Fibroblast of lung (primary cell): ENCODE measurements at regions not wholly inside any gene's neighbourhood (a gene's known extent, or its start where the extent isn't known, plus 50 kb on each side); places are given as distances from the start of the nearest gene placed in this dataset.

Source experiments
- DNase-seq, 2 donors: peaks; one replicate each; pipeline versions ENCODE4 v3.0.0 to v3.0.0-alpha.2; 2010; ENCODE audit warnings: low read depth in 2 of 2
- H2AFZ ChIP-seq: 2 replicates; pipeline ENCODE4 v1.5.1; 2012; ENCODE audit warnings: low read length, control low read depth, inconsistent platforms
- H3K27ac ChIP-seq: 2 replicates; pipeline ENCODE4 v1.5.1; 2011; ENCODE audit warnings: low read length, control low read depth; ENCODE audit not compliant: insufficient read depth
- H3K27me3 ChIP-seq: 2 replicates; pipeline ENCODE4 v1.5.1; 2011; ENCODE audit warnings: mild to moderate bottlenecking, low read length; ENCODE audit not compliant: control insufficient read depth, insufficient read depth
- H3K36me3 ChIP-seq: 2 replicates; pipeline ENCODE4 v1.5.1; 2011; ENCODE audit warnings: low read length; ENCODE audit not compliant: control insufficient read depth, insufficient read depth
- H3K4me1 ChIP-seq: 2 replicates; pipeline ENCODE4 v1.5.1; 2011; ENCODE audit warnings: low read length; ENCODE audit not compliant: control insufficient read depth, insufficient read depth; ENCODE audit errors: extremely low read depth
- H3K4me2 ChIP-seq: 2 replicates; pipeline ENCODE4 v1.5.1; 2011; ENCODE audit warnings: low read length, control low read depth; ENCODE audit not compliant: insufficient read depth; ENCODE audit errors: extremely low read depth
- H3K4me3 ChIP-seq, 4 experiments: fragments of 200-600 bp in 1 of 4; sonication (generic) in 1 of 4; replicated peaks in 1 of 4; 2 replicates each; pipeline ENCODE4 v1.5.1; 2011 to 2016; ENCODE audit warnings: low read length in 4 of 4, low read depth in 3 of 4, mild to moderate bottlenecking in 3 of 4, control low read depth in 2 of 4, inconsistent platforms in 1 of 4, mixed read lengths in 1 of 4; ENCODE audit not compliant: insufficient read depth in 1 of 4; ENCODE audit errors: control extremely low read depth in 1 of 4
- H3K79me2 ChIP-seq: 2 replicates; pipeline ENCODE4 v1.5.1; 2012; ENCODE audit warnings: mild to moderate bottlenecking, low read length, inconsistent platforms; ENCODE audit not compliant: control insufficient read depth, insufficient read depth
- H3K9ac ChIP-seq: 2 replicates; pipeline ENCODE4 v1.5.1; 2011; ENCODE audit warnings: mild to moderate bottlenecking, low read length, control low read depth; ENCODE audit not compliant: insufficient read depth
- H3K9me3 ChIP-seq: 2 replicates; pipeline ENCODE4 v1.5.1; 2012; ENCODE audit warnings: low read depth, low read length; ENCODE audit not compliant: control insufficient read depth, insufficient read depth
- H4K20me1 ChIP-seq: 2 replicates; pipeline ENCODE4 v1.5.1; 2011; ENCODE audit warnings: low read length; ENCODE audit not compliant: control insufficient read depth, insufficient read depth; ENCODE audit errors: extremely low read depth
- CTCF ChIP-seq, 2 donors: IDR thresholded peaks in 1 of 2; conservative IDR thresholded peaks in 1 of 2; 1 replicate in 1 of 2; 2 replicates in 1 of 2; pipeline ENCODE4 v1.5.1; 2011 to 2012; ENCODE audit warnings: low read length in 2 of 2, control low read depth in 1 of 2, inconsistent platforms in 1 of 2, low read depth in 1 of 2, mild to moderate bottlenecking in 1 of 2
- EZH2 ChIP-seq: IDR thresholded peaks from 2 replicates; pipeline ENCODE4 v1.5.1; 2012; ENCODE audit warnings: low read length, control low read depth, mild to moderate bottlenecking; ENCODE audit errors: missing control alignments

- no peak overlapping the region for H3K4me3 ChIP-seq
- H3K4me2 ChIP-seq: no peak overlapping the region
- H3K9ac ChIP-seq: no peak overlapping the region
- H3K27ac ChIP-seq: no peak overlapping the region
- TF ChIP-seq EZH2 (no peak), CTCF (conservative IDR thresholded peaks at IDR 0.05 in 1 of 2, IDR thresholded peaks at IDR 0.05 in 1 of 2; ENCODE audit: low read depth in 1 of 2, low read length in 2 of 2) (no peak)
- H3K79me2 ChIP-seq: no peaks in the 10 kb centered on the region
- H3K27me3 ChIP-seq: peaks cover 8% of the 10 kb centered on the region
- DNase-seq: no peak
- H3K4me1 ChIP-seq: no peaks in the 10 kb centered on the region
- peaks cover 2% of the 10 kb centered on the region for H4K20me1 ChIP-seq
- no peaks in the 10 kb centered on the region for H3K36me3 ChIP-seq
- H3K9me3 ChIP-seq: no peaks in the 10 kb centered on the region
- no peak overlapping the region for H2AFZ ChIP-seq
Measured at GRCh38 chr1:22290157-22290556, 147.3 kb upstream of the WNT4 start.

GRCh38 chr1:22290611-22291010 lies 147.7 kb upstream of the WNT4 start:
- no peak overlapping the region for H3K9ac ChIP-seq
- no peaks in the 10 kb centered on the region for H3K9me3 ChIP-seq
- no peaks in the 10 kb centered on the region for H3K79me2 ChIP-seq
- peaks cover 11% of the 10 kb centered on the region for H3K27me3 ChIP-seq
- no peak for DNase-seq
- no peaks in the 10 kb centered on the region for H3K4me1 ChIP-seq
- no peak overlapping the region for H3K4me3 ChIP-seq
- H4K20me1 ChIP-seq: peaks cover 2% of the 10 kb centered on the region
- no peak overlapping the region for H3K27ac ChIP-seq
- TF ChIP-seq EZH2 (no peak), CTCF (conservative IDR thresholded peaks at IDR 0.05 in 1 of 2, IDR thresholded peaks at IDR 0.05 in 1 of 2; ENCODE audit: low read depth in 1 of 2, low read length in 2 of 2) (no peak)
- no peaks in the 10 kb centered on the region for H3K36me3 ChIP-seq
- no peak overlapping the region for H3K4me2 ChIP-seq
- no peak overlapping the region for H2AFZ ChIP-seq

- Histone ChIP-seq H3K9me3 (no peaks in the 10 kb centered on the region), H4K20me1 (peaks cover 2% of the 10 kb centered on the region), H3K27me3 (peaks cover 11% of the 10 kb centered on the region), H2AFZ (no peak overlapping the region), H3K79me2 (no peaks in the 10 kb centered on the region), H3K4me2 (no peak overlapping the region), H3K9ac (no peak overlapping the region), H3K4me3 (no peak overlapping the region), H3K36me3 (no peaks in the 10 kb centered on the region), H3K27ac (no peak overlapping the region), H3K4me1 (no peaks in the 10 kb centered on the region)
- DNase-seq: no peak
- TF ChIP-seq CTCF (conservative IDR thresholded peaks at IDR 0.05 in 1 of 2, IDR thresholded peaks at IDR 0.05 in 1 of 2; ENCODE audit: low read depth in 1 of 2, low read length in 2 of 2) (no peak), EZH2 (no peak)
Measured at GRCh38 chr1:22291057-22291456, 148.2 kb upstream of the WNT4 start.
